GM21526 (cell line): ENCODE measurements at regions not wholly inside any gene's neighbourhood (a gene's known extent, or its start where the extent isn't known, plus 50 kb on each side); places are given as distances from the start of the nearest gene placed in this dataset.

ENCODE experiments used
- ATAC-seq: cut with Tn5 transposase; IDR thresholded peaks from one replicate; pipeline ENCODE4 v1.9.1; 2021; ENCODE audit warnings: moderate library complexity; ENCODE audit not compliant: unreplicated experiment, low FRiP score

DNA sequence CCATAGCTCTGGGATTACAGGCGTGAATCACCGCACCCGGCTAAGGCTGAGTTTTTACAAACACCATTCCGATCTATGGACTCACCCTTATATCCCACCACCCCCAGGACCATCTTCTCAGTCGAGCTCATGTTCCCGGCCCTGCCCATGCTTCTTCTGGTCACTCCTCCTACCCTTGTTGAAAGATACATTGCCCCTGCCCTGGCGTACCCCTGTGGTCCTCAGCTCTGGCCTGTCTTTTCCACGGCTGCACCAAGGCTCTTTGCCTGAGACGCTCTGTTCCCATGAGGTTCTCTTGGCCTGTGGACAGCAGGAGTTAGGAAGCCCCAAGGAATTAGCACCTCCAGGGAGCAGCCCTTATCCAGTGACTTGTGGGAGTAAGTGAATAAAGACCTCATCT, 379.4 kb upstream of the TNRC6C start:
- no peak for ATAC-seq

DNA sequence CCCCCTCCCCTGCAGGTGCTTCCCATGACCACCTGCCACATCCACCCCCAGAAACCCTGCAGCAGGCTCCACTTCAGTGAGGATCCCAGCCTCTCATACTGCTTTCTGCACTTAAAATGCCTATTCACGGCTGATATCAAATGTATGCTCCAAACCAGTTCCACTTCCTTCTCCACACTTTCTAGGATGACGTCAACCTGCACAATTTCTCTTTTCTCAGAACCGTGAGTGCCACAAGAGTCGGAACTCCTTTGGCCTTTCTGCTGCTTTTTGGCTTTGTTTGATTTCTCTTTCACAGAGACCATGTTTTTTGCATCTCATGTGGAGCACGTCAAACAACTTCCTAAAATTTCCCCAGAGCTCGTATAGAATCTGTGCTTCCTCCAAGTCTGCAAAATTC, 378.8 kb upstream of the TNRC6C start:
- no peak for ATAC-seq

DNA sequence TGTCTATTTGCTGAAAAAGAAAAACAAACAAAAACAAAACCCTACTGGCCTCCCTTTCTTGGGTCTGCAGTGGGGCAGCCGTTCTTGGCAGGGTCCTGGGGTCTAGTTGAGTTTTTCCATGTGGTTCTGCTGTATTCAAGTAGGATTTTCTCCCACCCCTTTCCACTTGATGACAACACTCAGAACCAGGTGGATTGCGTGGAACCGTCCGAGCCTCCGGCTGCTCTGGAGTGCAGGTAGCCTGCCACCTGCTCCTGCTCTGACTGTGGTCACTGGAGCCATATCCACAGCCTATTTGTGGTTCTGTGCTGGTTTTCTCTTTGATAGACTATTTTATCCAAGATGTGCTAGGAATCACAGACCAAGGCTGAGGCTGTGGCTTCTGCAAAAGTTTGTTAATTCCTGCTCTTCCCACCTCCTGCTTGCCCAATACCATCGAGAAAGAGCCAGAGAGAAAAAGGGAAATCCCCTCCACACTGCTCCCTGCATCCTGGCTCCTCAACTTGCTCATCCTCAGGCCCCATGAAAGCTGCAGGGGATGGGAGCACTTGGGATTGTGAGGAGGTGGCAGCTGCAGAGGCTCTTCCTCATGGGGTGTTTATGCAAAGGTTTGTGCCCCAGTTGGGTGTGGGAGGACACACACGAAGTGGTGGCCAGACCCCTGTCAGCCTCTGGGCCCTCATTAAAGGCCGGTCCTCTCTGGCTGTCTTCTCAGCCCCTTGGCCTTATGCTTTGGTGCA, 377.8 kb upstream of the TNRC6C start:
- ATAC-seq, result no peak

DNA sequence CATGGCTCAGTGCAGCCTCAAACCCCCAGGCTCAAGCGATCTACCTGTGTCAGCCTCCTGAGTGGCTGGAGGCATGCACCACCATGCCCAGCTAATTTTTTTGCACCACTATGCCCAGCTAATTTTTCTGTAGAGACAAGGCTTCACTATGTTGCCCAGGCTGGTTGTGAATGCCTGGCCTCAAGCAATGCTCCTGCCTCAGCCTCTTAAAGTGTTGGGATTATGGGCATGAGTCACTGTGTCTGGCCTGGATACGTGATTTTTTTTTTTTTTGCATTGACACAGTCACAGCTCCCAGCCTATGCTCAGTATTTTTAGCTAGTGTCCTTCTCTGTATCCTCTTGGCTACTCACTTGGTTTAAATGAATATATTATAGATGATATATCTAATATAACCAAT, 377.0 kb upstream of the TNRC6C start:
- ATAC-seq, result no peak

GRCh38 chr17:77585142-77585860, 373.2 kb upstream of the TNRC6C start:
- ATAC-seq, result no peak

DNA sequence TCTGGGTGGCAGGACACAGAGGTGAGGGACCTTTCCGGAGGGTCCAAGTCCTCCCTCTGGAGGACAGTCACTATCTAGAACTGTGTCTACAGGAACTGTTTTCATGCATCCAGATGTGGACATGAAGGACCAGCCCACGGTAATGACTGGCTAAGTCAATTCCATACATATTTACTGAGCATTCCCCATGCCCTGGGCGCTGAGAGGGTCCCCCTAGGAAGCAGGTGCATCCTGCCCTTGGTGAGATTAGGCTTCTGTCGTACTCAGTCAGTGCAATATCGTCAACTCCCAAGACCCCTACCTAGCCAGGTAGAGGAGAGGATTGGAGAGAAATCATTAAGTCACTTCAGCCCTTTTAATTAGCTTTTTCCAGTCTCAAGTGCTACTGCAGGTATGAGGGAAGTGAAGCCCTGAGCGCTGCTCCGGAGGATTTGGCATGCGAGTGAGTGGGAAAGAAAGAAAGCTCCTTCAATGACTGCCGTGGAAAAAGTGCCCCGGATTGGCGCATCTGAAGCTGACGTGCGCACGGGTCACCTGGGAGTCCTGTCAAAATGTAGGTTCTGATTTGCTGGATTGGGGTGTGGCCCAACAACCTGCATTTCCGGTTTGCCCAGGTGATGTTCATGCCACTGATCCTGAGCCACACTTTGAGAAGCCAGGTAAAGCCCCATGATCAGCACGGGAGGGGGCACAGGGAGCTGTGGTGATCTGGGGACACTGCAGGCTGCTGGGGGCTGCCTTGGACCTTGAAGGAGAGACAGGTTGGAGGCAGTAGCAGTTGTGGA, 367.4 kb upstream of the TNRC6C start:
- ATAC-seq, result no peak

- ATAC-seq, result no peak
These were observed 366.2 kb upstream of the TNRC6C start for GRCh38 chr17:77592106-77592865.

- no peak for ATAC-seq
These were observed 365.4 kb upstream of the TNRC6C start for GRCh38 chr17:77593081-77593480.

GRCh38 chr17:77594416-77595209, 363.9 kb upstream of the TNRC6C start:
- no peak for ATAC-seq

DNA sequence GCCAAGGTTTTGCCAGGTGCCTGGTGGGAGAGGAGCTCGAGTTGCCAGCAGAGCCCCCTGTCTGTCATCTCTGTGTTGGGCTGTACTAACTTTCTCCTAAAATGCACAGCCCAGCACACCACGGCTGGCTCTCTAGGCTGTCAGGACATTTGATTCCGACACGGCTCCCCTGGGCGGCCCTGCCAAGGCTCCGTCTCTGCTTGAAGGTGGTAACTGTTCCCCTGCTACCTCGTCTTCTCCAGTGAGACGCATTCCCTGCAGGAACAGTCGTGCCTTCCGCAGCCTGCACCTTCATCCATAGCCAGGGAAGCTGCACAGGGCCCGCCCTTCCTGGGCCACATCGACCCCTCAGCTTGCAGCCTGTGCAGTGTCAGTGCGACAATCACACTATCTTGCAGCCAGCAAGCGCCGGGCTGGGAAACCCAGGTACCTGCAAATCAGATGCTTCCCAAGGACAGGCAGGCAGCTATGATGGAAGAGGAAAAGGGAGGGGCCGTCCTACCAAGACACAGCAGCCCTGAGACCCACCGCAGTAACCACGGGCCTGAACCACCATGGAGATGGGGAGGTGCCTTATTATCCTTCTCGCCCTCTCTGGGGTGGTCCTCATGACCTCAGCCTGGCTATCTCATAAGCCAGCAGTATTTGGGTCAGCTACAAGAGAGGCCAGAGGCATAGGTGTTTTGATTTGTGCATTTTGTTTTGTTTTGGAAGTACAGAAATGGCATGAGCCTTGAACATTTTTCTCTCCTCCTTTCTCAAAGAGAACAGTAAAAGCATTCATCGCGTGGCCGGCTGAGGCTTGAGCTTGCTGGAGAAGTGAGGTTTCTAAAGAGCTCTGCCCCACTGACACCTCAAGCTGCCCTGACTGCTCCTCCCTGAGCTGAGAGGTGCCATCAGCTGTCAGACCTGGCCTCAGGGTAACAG, 361.7 kb upstream of the TNRC6C start:
- no peak for ATAC-seq

- no peak for ATAC-seq
These were observed 360.9 kb upstream of the TNRC6C start for GRCh38 chr17:77597418-77598240.

DNA sequence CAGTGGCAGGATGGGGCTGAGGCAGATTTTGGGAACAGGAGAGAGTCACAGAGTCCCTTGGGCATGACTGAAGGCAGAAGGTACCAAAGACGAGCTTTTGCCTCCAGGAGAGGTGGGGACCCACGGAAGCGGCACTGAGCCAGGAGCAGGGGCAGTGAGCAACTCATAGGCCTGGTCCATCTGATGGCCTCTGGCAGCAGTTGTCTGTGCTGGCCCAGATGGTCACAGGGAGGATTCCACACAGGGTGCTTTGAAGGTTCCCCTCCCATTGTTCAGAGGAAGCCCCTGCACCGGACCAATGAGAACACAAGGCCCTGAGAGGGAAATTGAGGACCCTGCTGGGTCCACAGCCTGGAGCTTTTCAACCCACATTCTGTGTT, 360.3 kb upstream of the TNRC6C start:
- ATAC-seq, result no peak

DNA sequence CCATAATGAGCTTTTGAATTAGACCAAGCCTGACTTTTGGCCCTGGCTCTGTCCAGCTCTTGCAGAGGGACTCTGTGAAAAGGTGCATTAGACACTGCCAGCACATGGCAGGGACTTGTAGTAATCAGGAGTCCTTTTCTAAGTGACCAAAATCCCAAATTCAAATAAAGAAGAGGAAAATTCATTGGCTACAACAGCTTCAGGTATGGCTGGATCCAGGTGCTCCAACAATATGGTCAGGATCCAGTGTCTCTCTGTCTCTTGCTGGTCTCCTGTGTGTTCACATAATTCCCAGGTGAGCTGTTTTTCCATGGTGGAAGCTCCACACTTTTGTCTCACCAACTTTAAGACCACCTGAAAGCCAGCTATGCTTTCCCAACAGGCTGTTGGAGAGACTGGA, 358.8 kb upstream of the TNRC6C start:
- ATAC-seq, result no peak

- no peak for ATAC-seq
These were observed 358.2 kb upstream of the TNRC6C start for GRCh38 chr17:77600346-77600745.

DNA sequence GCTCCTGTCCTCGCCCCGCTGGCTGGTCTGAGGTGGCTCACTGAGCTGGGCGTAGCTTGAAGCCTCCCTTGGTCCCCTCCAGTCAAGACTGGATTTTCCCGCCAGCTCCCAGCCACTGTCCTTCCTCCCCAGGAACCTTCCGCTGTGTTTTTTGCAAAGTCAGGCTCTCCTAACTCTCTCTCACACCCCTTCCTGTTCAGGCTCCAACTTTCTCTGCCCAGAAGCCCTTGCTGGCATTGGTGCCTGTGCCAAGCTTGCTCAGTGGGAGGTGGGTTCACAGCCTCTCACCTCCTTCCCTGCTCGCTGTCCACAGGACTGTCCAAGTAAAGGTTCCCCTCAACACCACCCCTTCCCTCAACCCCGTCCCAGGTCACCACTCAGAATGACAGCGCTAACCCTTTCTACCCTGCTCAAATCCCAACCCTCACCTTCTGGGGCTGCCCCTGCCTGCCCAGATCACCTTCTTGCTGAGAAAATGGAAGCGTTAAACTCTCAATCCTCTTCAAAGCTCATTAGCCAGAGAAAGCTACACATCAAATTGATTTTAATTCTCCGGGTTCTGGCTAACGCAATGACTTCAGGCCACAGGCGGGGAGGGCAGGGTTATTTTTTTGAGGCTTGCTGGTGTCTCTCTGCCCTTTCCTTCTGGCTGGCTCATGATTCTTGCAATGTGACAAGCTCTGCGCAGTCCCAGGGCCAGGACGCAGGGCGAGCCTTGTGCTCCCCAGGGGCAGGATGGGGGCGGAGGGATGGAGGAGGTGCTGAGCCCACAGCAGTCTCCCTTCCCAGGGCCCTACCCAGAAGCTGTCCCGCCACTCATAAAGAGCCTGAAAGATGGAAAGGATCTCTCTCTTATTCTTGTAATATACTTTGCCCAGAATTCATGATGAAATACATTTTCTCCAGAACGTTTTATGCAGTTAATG, 357.2 kb upstream of the TNRC6C start:
- no peak for ATAC-seq

DNA sequence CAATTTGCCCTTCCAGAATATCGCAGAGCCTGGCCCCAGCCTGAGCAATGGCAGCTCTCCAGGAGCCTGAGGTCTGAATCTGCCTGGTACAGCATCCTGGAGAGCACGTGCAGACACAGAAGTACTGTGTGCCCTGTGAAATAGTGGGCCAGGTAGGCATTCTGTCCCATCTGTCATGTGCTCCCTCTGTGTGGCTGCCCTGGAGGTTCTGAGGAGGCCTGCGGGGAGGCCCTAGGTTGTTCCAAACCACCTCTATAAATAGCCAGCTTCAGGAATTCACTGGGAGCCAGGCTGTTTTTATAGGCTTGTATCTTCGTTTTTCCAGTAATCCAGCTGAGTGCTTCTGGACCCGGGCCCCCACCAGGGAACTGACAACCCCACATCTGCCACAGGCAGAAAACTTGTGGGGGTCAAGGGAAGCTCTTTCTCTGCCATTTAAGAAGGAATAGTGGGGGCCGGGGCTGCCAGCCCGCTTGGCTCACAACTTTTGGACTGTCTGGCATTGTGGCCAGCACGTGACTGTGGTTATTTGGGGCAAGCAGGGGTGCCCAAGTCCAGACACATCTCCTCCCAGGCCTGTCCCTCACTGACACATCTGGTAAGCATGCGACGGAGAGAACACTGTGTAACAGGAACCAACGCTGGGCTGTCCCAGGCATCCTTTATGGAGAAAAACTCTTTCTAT, 356.3 kb upstream of the TNRC6C start:
- no peak for ATAC-seq
